ENCODE measurements at regions not wholly inside any gene's neighbourhood (a gene's known extent, or its start where the extent isn't known, plus 50 kb on each side); places are given as distances from the start of the nearest gene placed in this dataset.
"Not testable (repeated sequence)": the region's sequence is repeated elsewhere in the genome, so short reads cannot be mapped to it uniquely, and the experiment has no call there.

DNA sequence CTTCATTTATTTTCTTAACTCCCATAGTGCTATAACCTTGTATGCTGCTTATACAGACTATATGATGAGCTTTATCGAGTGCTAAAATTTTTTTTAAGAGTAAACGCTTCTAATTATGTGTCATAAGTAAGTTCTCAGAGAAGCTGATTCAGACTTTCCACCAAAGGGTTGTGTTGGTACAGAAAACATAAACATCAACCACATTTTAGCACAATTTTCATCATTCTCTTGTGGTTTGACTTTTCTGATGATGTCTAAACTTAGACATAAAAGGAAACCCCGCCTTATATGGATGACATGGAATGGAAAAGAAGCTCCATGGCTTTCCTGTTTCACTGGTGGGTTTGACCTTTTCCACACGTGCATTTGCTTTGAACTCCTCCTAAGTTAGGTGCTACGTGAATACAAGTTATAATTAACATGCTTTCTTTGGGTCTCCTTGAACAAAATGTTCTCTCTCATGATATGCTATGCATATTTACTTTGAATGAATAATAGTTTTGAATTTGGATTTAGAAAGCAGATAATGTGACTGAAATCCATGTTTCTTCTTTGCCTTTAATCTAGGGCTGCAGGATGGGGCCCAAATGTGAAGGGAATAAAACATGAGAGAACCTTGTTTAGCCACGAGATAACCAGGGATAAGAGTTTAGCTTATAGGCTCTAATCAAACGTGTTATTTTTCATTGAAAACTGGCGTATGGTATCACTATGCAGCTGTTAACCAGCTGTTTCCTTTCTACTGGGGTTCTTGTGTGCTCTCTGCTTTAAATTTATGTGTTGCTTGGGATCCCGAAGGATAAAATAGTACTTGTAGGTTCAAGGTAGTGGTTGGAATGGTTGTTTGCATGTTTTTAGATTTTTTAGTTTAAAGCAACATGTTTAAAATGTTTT lies 127.1 kb upstream of the AHI1 start:
- no peak for DNase-seq
- Mint-ChIP-seq H3K27ac (peak overlapping the region; percentile 92), H3K36me3 (ENCODE audit: low read depth) (peaks cover 19% of the 10 kb centered on the region), H3K27me3 (no peaks in the 10 kb centered on the region), H3K4me3 (peak overlapping the region; percentile 13), H3K4me1 (ENCODE audit: low read depth) (peaks cover 47% of the 10 kb centered on the region), H3K9me3 (peaks cover 23% of the 10 kb centered on the region)

DNA sequence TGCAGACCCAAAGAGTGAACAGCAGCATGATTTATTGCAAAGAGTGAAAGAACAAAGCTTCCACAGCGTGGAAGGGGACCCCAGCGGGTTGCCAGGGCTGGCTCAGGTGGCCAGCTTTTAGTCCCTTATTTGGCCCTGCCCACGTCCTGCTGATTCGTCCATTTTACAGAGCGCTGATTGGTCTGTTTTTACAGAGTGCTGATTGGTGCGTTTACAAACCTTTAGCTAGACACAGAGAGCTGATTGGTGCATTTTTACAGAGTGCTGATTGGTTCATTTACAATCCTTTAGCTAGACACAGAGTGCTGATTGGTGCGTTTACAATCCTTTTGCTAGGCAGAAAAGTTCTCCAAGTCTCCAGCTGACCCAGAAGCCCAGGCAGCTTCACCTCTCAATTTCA lies 128.5 kb upstream of the AHI1 start:
- Mint-ChIP-seq H3K36me3 (ENCODE audit: low read depth) (peaks cover 19% of the 10 kb centered on the region), H3K4me1 (ENCODE audit: low read depth) (peaks cover 50% of the 10 kb centered on the region), H3K9me3 (peaks cover 23% of the 10 kb centered on the region), H3K27ac (peak overlapping the region; percentile 73)
- DNase-seq, H3K4me3 Mint-ChIP-seq, H3K27me3 Mint-ChIP-seq: not testable (repeated sequence)

DNA sequence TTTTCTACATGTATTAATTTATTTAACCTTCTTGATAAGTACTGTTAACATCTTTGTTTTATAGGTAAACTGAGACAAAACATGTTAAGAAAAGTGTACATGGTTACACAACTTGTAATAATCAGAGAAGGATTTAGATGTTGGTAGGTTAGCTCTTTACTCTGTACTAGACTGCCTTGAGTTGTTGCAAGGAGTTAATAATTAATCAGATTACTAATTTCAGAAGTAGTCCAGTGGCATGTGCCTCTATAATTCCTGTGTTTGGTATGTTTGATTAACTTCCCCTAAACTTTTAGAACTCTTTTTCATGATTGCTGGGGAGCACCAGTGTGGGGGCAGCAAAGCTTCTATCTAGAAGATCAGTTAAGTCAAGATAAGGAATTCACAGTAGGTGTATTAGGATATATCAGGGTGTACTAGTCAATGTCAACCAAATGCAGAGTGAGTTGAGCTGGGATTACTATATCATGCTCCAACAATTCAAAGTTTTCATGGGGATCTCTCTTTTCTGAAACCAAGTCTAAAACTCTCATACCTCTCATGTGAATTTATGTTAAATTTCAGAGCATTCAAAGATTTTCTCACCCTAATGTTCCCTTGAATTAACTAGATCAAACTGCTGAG lies 129.7 kb upstream of the AHI1 start:
- H3K4me1 Mint-ChIP-seq (ENCODE audit: low read depth) = peaks cover 54% of the 10 kb centered on the region
- H3K36me3 Mint-ChIP-seq (ENCODE audit: low read depth) = peaks cover 19% of the 10 kb centered on the region
- no peak for DNase-seq
- H3K27ac Mint-ChIP-seq = no peak overlapping the region
- no peak overlapping the region for H3K4me3 Mint-ChIP-seq
- H3K27me3 Mint-ChIP-seq = no peaks in the 10 kb centered on the region
- H3K9me3 Mint-ChIP-seq = peaks cover 23% of the 10 kb centered on the region

DNA sequence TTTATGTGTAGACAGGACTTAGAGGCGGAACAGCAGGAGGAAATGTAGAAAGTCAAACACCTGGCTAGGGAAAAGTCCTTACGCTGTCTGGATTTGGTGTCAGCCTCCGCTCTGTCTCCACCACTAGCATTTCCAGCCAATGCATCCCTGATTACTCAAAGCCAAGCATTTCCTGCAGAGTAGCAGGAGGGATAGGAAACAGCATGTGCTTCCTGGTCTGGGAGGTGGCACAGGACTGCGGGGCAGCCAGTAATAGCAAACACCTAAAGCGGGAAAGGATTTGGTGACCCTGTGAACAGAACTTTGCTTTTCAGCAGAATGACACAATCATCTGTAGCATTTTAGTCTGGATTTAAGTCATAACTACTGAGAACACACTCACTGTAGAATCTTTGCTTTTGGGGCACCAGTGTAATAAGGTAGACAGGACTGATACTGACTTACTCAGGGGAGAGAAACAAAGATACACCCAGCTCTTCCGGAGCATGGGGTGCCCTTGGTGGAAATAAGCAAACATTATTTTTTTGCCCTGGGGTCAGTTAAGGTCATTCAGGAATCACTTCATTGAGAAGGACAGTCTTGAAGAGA lies 133.3 kb upstream of the AHI1 start:
- H3K27me3 Mint-ChIP-seq = peaks cover 12% of the 10 kb centered on the region
- peaks cover 10% of the 10 kb centered on the region for H3K36me3 Mint-ChIP-seq (ENCODE audit: low read depth)
- H3K27ac Mint-ChIP-seq = no peak overlapping the region
- H3K4me3 Mint-ChIP-seq = no peak overlapping the region
- H3K9me3 Mint-ChIP-seq = peaks cover 9% of the 10 kb centered on the region
- DNase-seq = no peak
- peaks cover 25% of the 10 kb centered on the region for H3K4me1 Mint-ChIP-seq (ENCODE audit: low read depth)

DNA sequence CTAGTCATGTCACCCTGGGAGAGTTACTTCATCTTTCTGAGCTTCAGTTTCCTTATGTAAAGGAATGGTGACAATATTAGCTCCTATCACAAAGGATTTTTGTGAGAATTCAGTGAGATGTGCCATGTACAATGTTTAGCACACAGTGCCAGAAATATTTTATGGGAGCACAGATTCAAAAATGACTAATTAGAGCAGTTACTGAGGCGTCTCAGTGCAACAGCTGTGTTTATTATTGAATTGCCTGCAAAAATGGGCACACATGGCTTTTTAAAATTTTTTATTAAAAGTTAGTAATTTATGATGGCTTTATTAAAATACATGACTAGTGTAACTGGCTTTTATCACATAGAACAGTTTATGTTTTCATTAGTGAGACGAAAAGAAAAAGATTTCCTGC lies 134.3 kb upstream of the AHI1 start:
- peaks cover 22% of the 10 kb centered on the region for H3K4me1 Mint-ChIP-seq (ENCODE audit: low read depth)
- H3K36me3 Mint-ChIP-seq (ENCODE audit: low read depth) = peaks cover 4% of the 10 kb centered on the region
- peaks cover 5% of the 10 kb centered on the region for H3K9me3 Mint-ChIP-seq
- peaks cover 18% of the 10 kb centered on the region for H3K27me3 Mint-ChIP-seq
- H3K27ac Mint-ChIP-seq = no peak overlapping the region
- no peak overlapping the region for H3K4me3 Mint-ChIP-seq
- no peak for DNase-seq

DNA sequence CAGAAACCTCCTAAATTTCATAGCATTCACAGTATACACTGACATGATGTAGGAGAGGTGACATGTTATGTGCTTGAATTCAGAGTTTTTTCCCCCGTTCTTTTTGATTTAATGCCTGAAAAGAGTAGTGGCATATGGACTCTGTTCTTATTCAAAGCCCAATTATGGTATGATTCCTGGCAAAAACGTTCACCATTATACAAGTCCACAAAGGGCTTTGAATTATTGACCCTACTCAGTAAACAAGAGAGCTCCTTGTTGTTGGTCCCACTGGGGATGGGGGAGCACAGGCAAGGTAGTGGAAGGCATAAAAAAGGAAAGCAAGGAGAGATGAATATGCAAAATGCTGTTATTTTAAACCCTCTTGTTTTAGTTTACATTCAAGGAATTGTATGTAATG lies 136.0 kb upstream of the AHI1 start:
- no peak for DNase-seq
- H3K27ac Mint-ChIP-seq = no peak overlapping the region
- H3K9me3 Mint-ChIP-seq = peaks cover 5% of the 10 kb centered on the region
- H3K36me3 Mint-ChIP-seq (ENCODE audit: low read depth) = peaks cover 10% of the 10 kb centered on the region
- peaks cover 24% of the 10 kb centered on the region for H3K4me1 Mint-ChIP-seq (ENCODE audit: low read depth)
- no peak overlapping the region for H3K4me3 Mint-ChIP-seq
- peaks cover 18% of the 10 kb centered on the region for H3K27me3 Mint-ChIP-seq

DNA sequence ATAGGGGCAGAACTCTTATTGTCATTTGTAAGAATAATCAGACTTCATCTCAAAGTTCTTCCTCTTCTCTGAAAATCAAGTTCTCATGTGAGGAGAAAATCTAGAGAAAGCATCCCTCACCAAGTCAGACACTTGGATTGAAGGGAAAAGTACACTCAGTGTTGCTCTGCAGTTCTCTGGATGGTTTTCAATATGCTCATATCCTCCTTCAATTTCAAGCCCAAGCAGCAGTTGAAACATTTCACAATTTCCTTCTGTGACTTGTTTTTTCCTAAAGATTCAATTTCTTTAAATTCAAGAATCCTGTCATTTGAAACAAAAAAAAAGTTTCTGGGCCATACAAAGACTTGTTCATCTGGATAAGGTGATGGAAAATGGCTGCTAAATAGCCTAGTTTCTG lies 140.2 kb upstream of the AHI1 start:
- peaks cover 27% of the 10 kb centered on the region for H3K36me3 Mint-ChIP-seq (ENCODE audit: low read depth)
- peak overlapping the region; percentile 77 for H3K27ac Mint-ChIP-seq
- peaks cover 16% of the 10 kb centered on the region for H3K27me3 Mint-ChIP-seq
- peaks cover 46% of the 10 kb centered on the region for H3K4me1 Mint-ChIP-seq (ENCODE audit: low read depth)
- H3K4me3 Mint-ChIP-seq = no peak overlapping the region
- DNase-seq = no peak
- peaks cover 15% of the 10 kb centered on the region for H3K9me3 Mint-ChIP-seq

DNA sequence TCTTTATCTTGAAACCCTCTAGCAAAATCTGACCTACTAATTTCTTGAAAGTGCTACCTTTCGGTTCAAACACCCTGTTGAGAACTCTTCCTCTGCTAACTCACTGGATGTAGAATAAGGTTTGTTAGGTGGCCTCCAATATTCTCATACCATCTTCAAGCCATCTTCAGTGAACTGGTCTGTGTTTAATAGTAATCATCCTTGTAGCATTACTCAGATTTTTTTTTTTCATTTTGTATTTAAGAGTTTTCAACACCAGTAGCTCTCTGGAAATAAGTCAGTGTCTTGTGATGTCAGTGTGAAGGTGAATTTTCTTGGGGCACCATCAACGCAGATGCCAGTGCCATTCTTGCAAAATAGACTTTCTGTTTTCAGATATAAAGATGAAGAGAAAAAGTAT lies 140.6 kb upstream of the AHI1 start:
- H3K4me3 Mint-ChIP-seq = no peak overlapping the region
- DNase-seq = no peak
- H3K27me3 Mint-ChIP-seq = peaks cover 16% of the 10 kb centered on the region
- H3K4me1 Mint-ChIP-seq (ENCODE audit: low read depth) = peaks cover 50% of the 10 kb centered on the region
- H3K27ac Mint-ChIP-seq = peak overlapping the region; percentile 77
- H3K9me3 Mint-ChIP-seq = peaks cover 15% of the 10 kb centered on the region
- peaks cover 31% of the 10 kb centered on the region for H3K36me3 Mint-ChIP-seq (ENCODE audit: low read depth)

DNA sequence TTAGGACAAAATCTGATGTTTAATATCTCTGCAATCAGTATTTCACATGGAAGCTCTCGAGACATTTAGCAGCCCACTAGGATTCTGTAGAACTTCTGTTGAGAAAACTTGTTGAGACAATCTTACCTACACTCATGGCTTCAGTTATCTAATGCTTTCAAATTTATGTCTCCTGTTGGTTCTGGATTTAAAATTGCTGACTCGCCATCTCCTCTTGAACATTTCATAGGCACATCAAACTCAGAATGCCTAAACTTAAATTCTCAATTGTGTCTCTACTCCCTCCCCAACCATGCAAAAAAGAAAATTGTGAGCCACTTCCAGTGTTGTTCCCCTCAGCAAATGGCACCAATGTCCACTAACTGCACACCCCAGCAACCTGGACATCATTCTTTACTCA lies 142.5 kb upstream of the AHI1 start:
- H3K27me3 Mint-ChIP-seq = peaks cover 6% of the 10 kb centered on the region
- DNase-seq = no peak
- H3K4me3 Mint-ChIP-seq = peak overlapping the region; percentile 3
- peaks cover 60% of the 10 kb centered on the region for H3K4me1 Mint-ChIP-seq (ENCODE audit: low read depth)
- peak overlapping the region; percentile 88 for H3K27ac Mint-ChIP-seq
- peaks cover 39% of the 10 kb centered on the region for H3K36me3 Mint-ChIP-seq (ENCODE audit: low read depth)
- peaks cover 20% of the 10 kb centered on the region for H3K9me3 Mint-ChIP-seq

DNA sequence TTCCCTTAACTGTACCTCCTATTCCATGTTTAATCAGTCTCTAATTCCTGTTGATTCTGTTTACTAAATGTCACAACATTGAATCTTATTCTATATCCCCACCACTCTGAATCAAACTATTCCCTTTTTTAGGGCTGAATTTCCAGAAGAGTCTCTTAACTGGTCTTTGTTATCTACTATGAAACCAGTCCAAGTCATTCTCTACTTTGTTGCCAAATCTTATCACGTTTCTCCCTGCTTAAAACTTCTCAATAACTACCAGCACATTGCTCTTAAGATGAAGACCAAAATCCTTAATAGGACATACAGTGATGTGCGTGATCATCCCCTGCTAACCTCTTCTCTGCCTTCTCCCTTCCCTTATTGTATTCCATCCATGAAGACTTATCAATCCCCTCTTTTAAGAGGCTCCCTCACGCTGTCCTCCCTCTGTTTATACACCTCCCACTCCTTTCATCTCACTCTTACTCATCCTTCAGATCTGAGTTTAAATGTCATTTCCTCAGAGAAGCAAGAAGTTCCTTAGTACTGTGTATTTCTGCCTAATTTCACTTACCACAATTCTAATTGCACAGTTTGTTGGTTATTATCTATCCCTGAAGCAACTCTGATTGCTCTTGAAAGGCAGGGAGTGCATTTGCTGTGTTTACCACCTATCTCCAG lies 143.0 kb upstream of the AHI1 start:
- Mint-ChIP-seq H3K4me3 (peak overlapping the region; percentile 21), H3K4me1 (ENCODE audit: low read depth) (peaks cover 65% of the 10 kb centered on the region), H3K36me3 (ENCODE audit: low read depth) (peaks cover 42% of the 10 kb centered on the region), H3K9me3 (peaks cover 20% of the 10 kb centered on the region), H3K27me3 (peaks cover 6% of the 10 kb centered on the region), H3K27ac (peak overlapping the region; percentile 88)
- no peak for DNase-seq

DNA sequence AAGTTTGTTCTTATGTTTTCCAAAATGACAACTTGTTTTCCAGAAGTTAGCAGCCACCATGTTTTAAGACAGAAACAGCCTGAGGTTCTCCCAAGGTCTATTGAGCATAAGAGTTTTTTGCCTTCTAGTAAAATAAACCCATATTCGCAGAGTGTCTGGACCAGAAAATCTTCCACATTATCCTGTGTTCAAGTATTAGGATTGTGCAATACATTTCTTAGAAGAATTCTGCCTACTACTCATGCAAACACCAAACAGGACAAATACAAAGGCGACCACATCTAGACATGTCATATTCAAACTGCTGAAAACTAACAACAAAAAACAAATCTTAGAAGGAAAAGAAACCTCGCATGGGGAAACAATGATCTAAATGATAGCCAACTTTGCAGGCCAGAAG lies 145.4 kb upstream of the AHI1 start:
- Mint-ChIP-seq H3K4me1 (ENCODE audit: low read depth) (peaks cover 79% of the 10 kb centered on the region), H3K36me3 (ENCODE audit: low read depth) (peaks cover 54% of the 10 kb centered on the region), H3K9me3 (peaks cover 30% of the 10 kb centered on the region), H3K27ac (no peak overlapping the region), H3K27me3 (no peaks in the 10 kb centered on the region), H3K4me3 (no peak overlapping the region)
- no peak for DNase-seq

DNA sequence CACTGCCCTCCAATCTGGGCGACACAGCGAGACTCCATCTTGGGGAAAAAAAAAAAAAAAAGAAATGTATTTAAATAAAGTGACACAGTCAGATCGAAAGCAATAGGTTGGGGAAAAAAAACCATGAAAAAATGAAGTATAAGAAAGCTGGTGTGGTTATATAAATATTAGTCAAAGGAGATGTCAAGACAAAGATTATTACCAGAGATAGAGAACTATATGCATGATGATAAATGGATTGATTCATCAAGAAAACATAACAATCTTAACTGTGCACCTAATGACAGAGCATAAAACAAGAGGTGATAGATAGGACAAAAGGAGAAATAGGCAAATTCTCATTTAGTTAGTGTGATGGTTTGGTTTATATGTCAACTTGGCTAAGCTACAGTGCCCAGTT lies 146.9 kb upstream of the AHI1 start:
- peaks cover 37% of the 10 kb centered on the region for H3K9me3 Mint-ChIP-seq
- H3K36me3 Mint-ChIP-seq (ENCODE audit: low read depth) = peaks cover 55% of the 10 kb centered on the region
- H3K4me1 Mint-ChIP-seq (ENCODE audit: low read depth) = peaks cover 73% of the 10 kb centered on the region
- DNase-seq = no peak
- peak overlapping the region; percentile 64 for H3K27ac Mint-ChIP-seq
- no peaks in the 10 kb centered on the region for H3K27me3 Mint-ChIP-seq
- no peak overlapping the region for H3K4me3 Mint-ChIP-seq

DNA sequence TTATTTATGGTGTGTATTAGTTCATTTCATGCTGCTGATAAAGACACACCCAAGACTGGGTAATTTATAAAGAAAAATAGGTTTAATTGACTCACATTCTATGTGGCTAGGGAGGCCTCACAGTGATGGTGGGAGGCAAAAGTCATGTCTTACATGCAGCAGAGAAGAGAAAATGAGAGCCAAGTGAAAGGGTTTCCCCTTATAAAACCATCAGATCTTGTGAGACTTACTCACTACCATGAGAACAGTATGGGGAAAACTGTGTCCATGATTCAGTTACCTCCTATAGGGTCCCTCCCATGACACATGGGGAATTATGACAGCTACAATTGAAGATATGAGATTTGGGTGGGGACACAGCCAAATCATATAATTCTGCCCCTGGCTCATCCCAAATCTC lies 150.0 kb upstream of the AHI1 start:
- peaks cover 59% of the 10 kb centered on the region for H3K4me1 Mint-ChIP-seq (ENCODE audit: low read depth)
- no peak for DNase-seq
- peaks cover 46% of the 10 kb centered on the region for H3K9me3 Mint-ChIP-seq
- H3K4me3 Mint-ChIP-seq = peak overlapping the region; percentile 71
- H3K27ac Mint-ChIP-seq = peak overlapping the region; percentile 90
- H3K27me3 Mint-ChIP-seq = no peaks in the 10 kb centered on the region
- H3K36me3 Mint-ChIP-seq (ENCODE audit: low read depth) = peaks cover 62% of the 10 kb centered on the region

DNA sequence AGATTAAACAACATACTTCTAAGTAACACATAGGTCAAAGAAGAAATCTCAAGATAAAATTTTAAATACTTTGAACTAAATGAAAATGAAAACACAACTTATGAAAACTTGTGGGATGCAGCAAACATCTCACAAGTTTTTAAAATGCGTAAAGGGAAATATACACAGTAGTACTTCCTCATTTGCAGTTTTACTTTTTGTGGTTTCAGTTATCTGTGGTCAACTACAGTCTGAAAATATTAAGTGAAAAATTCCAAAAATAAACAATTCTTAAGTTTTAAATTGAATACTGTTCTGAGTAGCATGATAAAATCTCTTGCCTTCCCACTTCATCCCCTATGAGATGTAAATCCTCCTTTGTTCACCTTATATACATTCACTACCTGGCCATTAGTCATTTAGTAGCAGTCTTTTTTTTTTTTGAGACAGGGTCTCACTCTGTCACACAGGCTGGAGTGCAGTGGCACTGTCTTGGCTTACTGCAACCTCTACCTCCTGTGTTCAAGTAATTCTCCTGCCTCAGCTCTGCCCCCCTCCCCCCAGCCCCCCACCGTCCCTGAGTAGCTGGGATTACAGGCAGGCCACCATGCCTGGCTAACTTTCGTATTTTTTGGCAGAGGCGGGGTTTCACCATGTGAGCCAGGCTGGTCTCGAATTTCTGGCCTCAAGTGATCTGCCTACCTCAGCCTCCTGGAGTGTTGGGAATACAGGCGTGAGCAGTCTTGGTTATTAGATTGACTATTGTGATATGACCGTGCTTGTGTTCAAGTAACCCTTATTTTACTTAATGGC lies 154.6 kb upstream of the AHI1 start:
- Mint-ChIP-seq H3K36me3 (ENCODE audit: low read depth) (peaks cover 31% of the 10 kb centered on the region), H3K4me3 (no peak overlapping the region), H3K27ac (peak overlapping the region; percentile 37), H3K9me3 (peaks cover 50% of the 10 kb centered on the region), H3K27me3 (no peaks in the 10 kb centered on the region), H3K4me1 (ENCODE audit: low read depth) (peaks cover 23% of the 10 kb centered on the region)
- no peak for DNase-seq
